ENCODE measurements at regions not wholly inside any gene's neighbourhood (a gene's known extent, or its start where the extent isn't known, plus 50 kb on each side); places are given as distances from the start of the nearest gene placed in this dataset.
"Not testable (repeated sequence)": the region's sequence is repeated elsewhere in the genome, so short reads cannot be mapped to it uniquely, and the experiment has no call there.

- peaks cover 3% of the 10 kb centered on the region for H3K9me3 Mint-ChIP-seq
- H3K27ac Mint-ChIP-seq: no peak overlapping the region
- H3K36me3 Mint-ChIP-seq: no peaks in the 10 kb centered on the region
- H3K4me3 Mint-ChIP-seq: no peak overlapping the region
- H3K27me3 Mint-ChIP-seq: no peaks in the 10 kb centered on the region
- no peaks in the 10 kb centered on the region for H3K4me1 Mint-ChIP-seq
- ATAC-seq (ENCODE audit: low read depth) (no peak), DNase-seq (ENCODE audit: low spot score in 2 of 2) (no peak)
Measured at GRCh38 chr9:17871213-17871890, 292.5 kb downstream of the SH3GL2 start.

- Mint-ChIP-seq H3K9me3 (peaks cover 3% of the 10 kb centered on the region), H3K4me3 (no peak overlapping the region), H3K27me3 (no peaks in the 10 kb centered on the region), H3K4me1 (no peaks in the 10 kb centered on the region), H3K27ac (no peak overlapping the region), H3K36me3 (no peaks in the 10 kb centered on the region)
- DNase-seq (ENCODE audit: low spot score in 2 of 2) (no peak), ATAC-seq (ENCODE audit: low read depth) (no peak)
Measured at GRCh38 chr9:17875886-17876285, 297.0 kb downstream of the SH3GL2 start.

- Mint-ChIP-seq H3K36me3 (no peaks in the 10 kb centered on the region), H3K4me3 (no peak overlapping the region), H3K27ac (no peak overlapping the region), H3K27me3 (no peaks in the 10 kb centered on the region), H3K9me3 (peaks cover 3% of the 10 kb centered on the region), H3K4me1 (no peaks in the 10 kb centered on the region)
- ATAC-seq (ENCODE audit: low read depth) (no peak), DNase-seq (ENCODE audit: low spot score in 2 of 2) (no peak)
Measured at GRCh38 chr9:17876687-17877086, 297.8 kb downstream of the SH3GL2 start.

GRCh38 chr9:17878810-17879370 is 300.0 kb downstream of the SH3GL2 start:
- Mint-ChIP-seq H3K27ac (no peak overlapping the region), H3K27me3 (no peaks in the 10 kb centered on the region), H3K4me1 (no peaks in the 10 kb centered on the region), H3K36me3 (no peaks in the 10 kb centered on the region), H3K9me3 (no peaks in the 10 kb centered on the region), H3K4me3 (no peak overlapping the region)
- ATAC-seq (ENCODE audit: low read depth) (no peak), DNase-seq (ENCODE audit: low spot score in 2 of 2) (no peak)

GRCh38 chr9:17881371-17881770 is 302.5 kb downstream of the SH3GL2 start:
- H3K27ac Mint-ChIP-seq: no peak overlapping the region
- no peaks in the 10 kb centered on the region for H3K9me3 Mint-ChIP-seq
- ATAC-seq (ENCODE audit: low read depth) (no peak), DNase-seq (ENCODE audit: low spot score in 2 of 2) (no peak)
- no peaks in the 10 kb centered on the region for H3K4me1 Mint-ChIP-seq
- H3K36me3 Mint-ChIP-seq: no peaks in the 10 kb centered on the region
- no peaks in the 10 kb centered on the region for H3K27me3 Mint-ChIP-seq
- H3K4me3 Mint-ChIP-seq: no peak overlapping the region

GRCh38 chr9:17882688-17883594 is 304.1 kb downstream of the SH3GL2 start:
- DNase-seq (ENCODE audit: low spot score in 2 of 2) (no peak), ATAC-seq (ENCODE audit: low read depth) (no peak)
- H3K27ac Mint-ChIP-seq: no peak overlapping the region
- H3K4me3 Mint-ChIP-seq: no peak overlapping the region
- H3K9me3 Mint-ChIP-seq: no peaks in the 10 kb centered on the region
- H3K4me1 Mint-ChIP-seq: no peaks in the 10 kb centered on the region
- H3K36me3 Mint-ChIP-seq: no peaks in the 10 kb centered on the region
- no peaks in the 10 kb centered on the region for H3K27me3 Mint-ChIP-seq

- Mint-ChIP-seq H3K27me3 (no peaks in the 10 kb centered on the region), H3K4me3 (no peak overlapping the region), H3K4me1 (no peaks in the 10 kb centered on the region), H3K9me3 (peaks cover 2% of the 10 kb centered on the region), H3K36me3 (no peaks in the 10 kb centered on the region), H3K27ac (no peak overlapping the region)
- DNase-seq (ENCODE audit: low spot score in 2 of 2) (no peak), ATAC-seq (ENCODE audit: low read depth) (no peak)
Measured at GRCh38 chr9:17888066-17888465, 309.2 kb downstream of the SH3GL2 start.

GRCh38 chr9:17888964-17889363 is 310.1 kb downstream of the SH3GL2 start:
- H3K27me3 Mint-ChIP-seq, H3K4me3 Mint-ChIP-seq: not testable (repeated sequence)

GRCh38 chr9:17894501-17895160 is 315.8 kb downstream of the SH3GL2 start:
- Mint-ChIP-seq H3K4me1 (no peaks in the 10 kb centered on the region), H3K36me3 (no peaks in the 10 kb centered on the region), H3K4me3 (no peak overlapping the region), H3K9me3 (peaks cover 5% of the 10 kb centered on the region), H3K27ac (no peak overlapping the region), H3K27me3 (no peaks in the 10 kb centered on the region)
- no peak for DNase-seq (ENCODE audit: low spot score in 2 of 2)
- ATAC-seq (ENCODE audit: low read depth): no peak

More at GRCh38 chr9:17888964-17889363, 310.1 kb downstream of the SH3GL2 start:
- not testable (repeated sequence) for H3K36me3 Mint-ChIP-seq; DNase-seq (ENCODE audit: low spot score in 2 of 2); ATAC-seq (ENCODE audit: low read depth); H3K9me3 Mint-ChIP-seq; H3K27ac Mint-ChIP-seq; H3K4me1 Mint-ChIP-seq

- Mint-ChIP-seq H3K27ac (no peak overlapping the region), H3K36me3 (no peaks in the 10 kb centered on the region), H3K4me1 (no peaks in the 10 kb centered on the region), H3K4me3 (no peak overlapping the region), H3K27me3 (peaks cover 3% of the 10 kb centered on the region), H3K9me3 (peaks cover 7% of the 10 kb centered on the region)
- DNase-seq (ENCODE audit: low spot score in 2 of 2) (no peak), ATAC-seq (ENCODE audit: low read depth) (no peak)
Measured at GRCh38 chr9:17900606-17901005, 321.7 kb downstream of the SH3GL2 start.

- Mint-ChIP-seq H3K4me1 (no peaks in the 10 kb centered on the region), H3K9me3 (peaks cover 7% of the 10 kb centered on the region), H3K27ac (no peak overlapping the region), H3K36me3 (peaks cover 2% of the 10 kb centered on the region), H3K4me3 (no peak overlapping the region), H3K27me3 (peaks cover 3% of the 10 kb centered on the region)
- ATAC-seq (ENCODE audit: low read depth) (no peak), DNase-seq (ENCODE audit: low spot score in 2 of 2) (no peak)
Measured at GRCh38 chr9:17905366-17905765, 326.5 kb downstream of the SH3GL2 start.

- Mint-ChIP-seq H3K4me3 (no peak overlapping the region), H3K36me3 (peaks cover 2% of the 10 kb centered on the region), H3K27ac (no peak overlapping the region), H3K4me1 (no peaks in the 10 kb centered on the region), H3K27me3 (peaks cover 3% of the 10 kb centered on the region), H3K9me3 (peaks cover 7% of the 10 kb centered on the region)
- ATAC-seq (ENCODE audit: low read depth) (no peak), DNase-seq (ENCODE audit: low spot score in 2 of 2) (no peak)
Measured at GRCh38 chr9:17905781-17906175, 326.9 kb downstream of the SH3GL2 start.

- Mint-ChIP-seq H3K27ac (no peak overlapping the region), H3K36me3 (peaks cover 2% of the 10 kb centered on the region), H3K4me1 (no peaks in the 10 kb centered on the region), H3K9me3 (peaks cover 7% of the 10 kb centered on the region), H3K4me3 (no peak overlapping the region), H3K27me3 (peaks cover 3% of the 10 kb centered on the region)
- ATAC-seq (ENCODE audit: low read depth) (no peak), DNase-seq (ENCODE audit: low spot score in 2 of 2) (no peak)
Measured at GRCh38 chr9:17906176-17906840, 327.4 kb downstream of the SH3GL2 start.

Measured in memory B cell (primary cell).